RWPE1 (cell line): ENCODE measurements at regions not wholly inside any gene's neighbourhood (a gene's known extent, or its start where the extent isn't known, plus 50 kb on each side); places are given as distances from the start of the nearest gene placed in this dataset.

Experiments
- CTCF ChIA-PET: fragments of 350-600 bp; sonication (Branson Sonifier 250); formaldehyde crosslinking; extraction: SDS; loops from one replicate; lab custom pipeline; 2021; lab: Yijun Ruan, JAX
- POLR2A ChIA-PET: fragments of 400-600 bp; formaldehyde crosslinking; extraction: SDS; loops from one replicate; lab custom pipeline; 2020; ENCODE audit warnings: antibody characterized with exemption; ENCODE audit not compliant: low non-redundant PET; lab: Yijun Ruan, JAX
- DNase-seq: peaks from one replicate; pipeline ENCODE4 v3.0.0; 2012; ENCODE audit warnings: low spot score
- H3K27ac ChIP-seq: fragments of 450-650 bp; 2 replicates; pipeline ENCODE4 v1.5.1; 2017
- TF ChIP-seq, protein P1 (sequence below): fragments of 450-650 bp; conservative IDR thresholded peaks from 2 replicates; pipeline ENCODE4 v1.5.1; 2017; ENCODE audit warnings: low read depth, mild to moderate bottlenecking

DNA sequence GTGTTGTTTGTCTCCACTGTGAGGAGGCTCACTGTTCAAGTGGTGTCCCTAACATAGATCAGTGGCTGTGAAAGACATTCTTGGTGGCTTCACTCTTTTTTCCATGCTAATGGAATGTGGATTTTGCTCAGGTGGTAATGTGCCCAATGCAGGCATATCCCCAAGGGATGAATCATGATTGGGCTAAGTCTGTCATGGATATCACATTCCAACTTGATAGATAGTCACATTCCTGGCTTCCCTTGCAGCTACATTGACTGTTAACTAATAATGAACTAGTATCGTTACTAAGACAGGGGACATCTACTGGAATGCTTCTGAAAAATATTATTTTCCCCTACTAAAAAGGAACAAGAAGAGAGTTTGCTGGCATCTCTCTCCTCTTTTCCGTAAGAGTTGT, 86.3 kb upstream of the SOD1 start:
- CTCF ChIA-PET, result interaction anchor here (0.6 kb wide), 1 partner anchor 345 kb away, joined by 3 read pairs; no protein-coding TSS in a partner anchor
- POLR2A ChIA-PET, result no interaction called here
- TF ChIP-seq, protein P1, sequence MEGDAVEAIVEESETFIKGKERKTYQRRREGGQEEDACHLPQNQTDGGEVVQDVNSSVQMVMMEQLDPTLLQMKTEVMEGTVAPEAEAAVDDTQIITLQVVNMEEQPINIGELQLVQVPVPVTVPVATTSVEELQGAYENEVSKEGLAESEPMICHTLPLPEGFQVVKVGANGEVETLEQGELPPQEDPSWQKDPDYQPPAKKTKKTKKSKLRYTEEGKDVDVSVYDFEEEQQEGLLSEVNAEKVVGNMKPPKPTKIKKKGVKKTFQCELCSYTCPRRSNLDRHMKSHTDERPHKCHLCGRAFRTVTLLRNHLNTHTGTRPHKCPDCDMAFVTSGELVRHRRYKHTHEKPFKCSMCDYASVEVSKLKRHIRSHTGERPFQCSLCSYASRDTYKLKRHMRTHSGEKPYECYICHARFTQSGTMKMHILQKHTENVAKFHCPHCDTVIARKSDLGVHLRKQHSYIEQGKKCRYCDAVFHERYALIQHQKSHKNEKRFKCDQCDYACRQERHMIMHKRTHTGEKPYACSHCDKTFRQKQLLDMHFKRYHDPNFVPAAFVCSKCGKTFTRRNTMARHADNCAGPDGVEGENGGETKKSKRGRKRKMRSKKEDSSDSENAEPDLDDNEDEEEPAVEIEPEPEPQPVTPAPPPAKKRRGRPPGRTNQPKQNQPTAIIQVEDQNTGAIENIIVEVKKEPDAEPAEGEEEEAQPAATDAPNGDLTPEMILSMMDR, result no peak
- no peak overlapping the region for H3K27ac ChIP-seq
- no peak for DNase-seq

DNA sequence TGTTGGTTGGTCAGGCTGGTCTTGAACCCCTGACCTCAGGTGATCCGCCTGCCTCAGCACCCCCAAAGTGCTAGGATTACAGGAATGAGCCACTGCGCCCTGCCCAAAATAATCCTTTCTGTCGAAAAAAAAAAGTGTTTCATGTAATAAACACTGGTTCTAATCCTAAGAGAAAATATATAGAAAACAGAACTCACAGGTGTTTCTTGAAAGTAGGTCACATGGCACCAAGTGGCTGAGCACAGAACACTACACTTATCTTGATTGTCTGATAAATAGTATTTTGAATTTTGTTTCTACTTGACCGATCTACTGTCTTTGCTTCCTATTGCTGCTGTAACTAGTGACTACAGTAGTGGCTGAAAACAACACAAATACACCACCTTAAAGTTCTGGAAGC, 87.6 kb upstream of the SOD1 start:
- no peak overlapping the region for H3K27ac ChIP-seq
- ChIA-PET CTCF (interaction anchor here (0.6 kb wide), 1 partner anchor 191 kb away, joined by 4 read pairs; no protein-coding TSS in a partner anchor), POLR2A (no interaction called here)
- TF ChIP-seq, protein P1, result no peak
- no peak for DNase-seq

DNA sequence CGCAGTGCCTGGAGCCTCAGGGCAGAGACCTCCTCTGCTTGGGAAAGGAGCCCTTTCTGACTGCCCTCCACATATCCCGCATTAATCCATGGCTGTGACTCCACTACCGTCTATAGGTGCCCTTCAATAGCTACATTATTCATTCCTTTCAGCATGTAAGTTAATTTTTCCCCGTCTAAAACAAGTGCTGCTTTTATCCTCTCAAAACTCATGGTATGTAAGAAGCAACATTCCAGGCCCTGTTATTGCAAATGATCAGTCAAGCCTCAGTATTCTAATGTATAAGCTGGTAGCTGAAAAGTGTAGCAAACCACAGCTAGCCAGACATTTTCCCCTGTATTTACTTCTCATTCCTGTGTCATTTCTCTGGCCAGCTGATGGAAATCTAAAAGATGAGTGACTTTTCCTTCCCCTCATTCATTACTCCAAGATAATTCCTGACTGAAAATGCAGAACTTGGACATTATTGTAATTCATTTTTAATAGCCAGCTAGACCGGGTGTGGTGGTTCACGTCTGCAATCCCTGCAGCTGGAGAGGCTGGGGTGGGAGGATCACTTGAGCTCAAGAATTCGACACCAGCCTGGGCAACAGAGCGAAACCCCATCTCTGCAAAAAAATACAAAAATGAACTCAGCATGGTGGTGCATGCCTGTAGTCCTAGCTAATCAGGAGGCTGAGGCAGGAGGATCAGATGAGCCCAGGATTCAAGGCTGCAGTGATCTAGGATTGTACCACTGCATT, 88.5 kb upstream of the SOD1 start:
- CTCF ChIA-PET, result no interaction called here

DNA sequence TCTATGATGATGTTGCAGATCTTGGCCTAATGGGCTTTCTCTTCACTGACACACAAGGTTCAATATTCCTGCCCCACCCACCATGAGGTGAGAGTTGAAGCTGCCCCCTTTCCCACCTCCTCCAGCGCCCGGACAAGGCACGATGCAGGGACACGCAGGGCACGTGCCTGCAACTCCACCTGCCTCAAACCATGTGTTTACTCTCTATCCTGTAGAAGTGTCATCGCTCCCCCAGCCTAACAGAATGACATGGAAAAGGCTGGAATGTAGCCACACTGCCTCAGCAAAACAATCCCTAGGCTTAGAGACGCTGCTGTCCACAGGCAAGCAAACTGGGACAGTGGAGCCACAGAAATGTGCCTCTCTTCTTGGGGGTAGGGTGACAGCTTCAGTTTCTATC, 92.9 kb upstream of the SOD1 start:
- CTCF ChIA-PET, result interaction anchor here (0.6 kb wide), 2 partner anchors 8 to 1633 kb away, joined by 4 read pairs; no protein-coding TSS in a partner anchor
- POLR2A ChIA-PET, result no interaction called here
- TF ChIP-seq, protein P1, result no peak

More for the DNA sequence above, 88.5 kb upstream of the SOD1 start:
- POLR2A ChIA-PET, result interaction anchor here (1.0 kb wide), 1 partner anchor 27 kb away, joined by 3 read pairs; no protein-coding TSS in a partner anchor
- H3K27ac ChIP-seq, result no peak overlapping the region
- TF ChIP-seq, protein P1, result no peak
- DNase-seq, result no peak

DNA sequence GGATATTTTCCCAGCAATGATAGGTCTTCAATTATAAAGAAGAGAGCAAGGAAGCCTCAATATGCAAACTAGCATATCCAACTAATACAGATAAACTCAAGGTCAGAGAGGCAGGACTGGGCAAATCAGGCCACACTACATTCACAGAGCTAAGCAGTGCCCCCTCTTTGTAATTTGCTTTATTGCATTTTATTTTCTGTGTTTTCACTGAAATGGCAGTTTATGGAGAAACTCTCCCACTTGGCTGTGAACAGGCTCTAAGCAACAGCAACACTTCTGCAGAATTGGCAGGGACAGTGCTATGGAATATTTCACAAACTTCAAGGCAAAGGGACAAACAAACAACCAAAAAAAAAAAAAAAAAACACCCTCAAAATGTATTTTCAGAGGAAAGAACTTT, 93.4 kb upstream of the SOD1 start:
- POLR2A ChIA-PET, result no interaction called here

More for the DNA sequence above, 92.9 kb upstream of the SOD1 start:
- DNase-seq, result no peak
- no peak overlapping the region for H3K27ac ChIP-seq

DNA sequence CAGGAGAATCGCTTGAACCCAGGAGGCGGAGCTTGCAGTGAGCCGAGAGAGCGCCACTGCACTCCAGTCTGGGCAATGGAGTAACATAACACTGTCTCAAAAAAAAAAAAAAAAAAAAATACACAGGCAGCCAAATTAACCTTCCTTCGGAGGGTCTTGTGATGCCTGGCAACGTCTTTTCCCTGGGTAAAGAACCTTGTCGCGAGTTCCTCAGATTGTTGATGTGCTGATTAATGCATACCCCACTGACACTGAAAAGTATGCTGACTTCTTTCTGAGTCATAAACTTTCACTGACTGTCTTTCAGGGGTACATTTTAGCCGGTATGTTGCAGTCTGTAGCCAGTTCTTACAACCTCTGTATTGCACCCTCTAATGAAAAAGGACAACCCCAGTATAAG, 95.1 kb upstream of the SOD1 start:
- peak; percentile 11 for DNase-seq
- ChIA-PET CTCF (interaction anchor here (0.6 kb wide), 1 partner anchor 1100 kb away, joined by 3 read pairs; no protein-coding TSS in a partner anchor), POLR2A (no interaction called here)
- H3K27ac ChIP-seq, result no peak overlapping the region
- TF ChIP-seq, protein P1, result no peak

More for the DNA sequence above, 93.4 kb upstream of the SOD1 start:
- CTCF ChIA-PET, result interaction anchor here (0.6 kb wide), 2 partner anchors 8 to 1634 kb away, joined by 4 read pairs; no protein-coding TSS in a partner anchor
- H3K27ac ChIP-seq, result no peak overlapping the region
- TF ChIP-seq, protein P1, result no peak
- DNase-seq, result no peak
